Fibroblast of peridontal ligament (primary cell): ENCODE measurements at regions not wholly inside any gene's neighbourhood (a gene's known extent, or its start where the extent isn't known, plus 50 kb on each side); places are given as distances from the start of the nearest gene placed in this dataset.
"Not testable (repeated sequence)": the region's sequence is repeated elsewhere in the genome, so short reads cannot be mapped to it uniquely, and the experiment has no call there.

Experiments used
- DNase-seq: peaks from one replicate; pipeline ENCODE4 v3.0.0-alpha.2; 2010; ENCODE audit errors: extremely low read depth

GRCh38 chr6:19245656-19246055 lies 591.5 kb upstream of the ID4 start:
- no peak for DNase-seq

- not testable (repeated sequence) for DNase-seq
Measured at GRCh38 chr6:19247181-19247580, 590.0 kb upstream of the ID4 start.

GRCh38 chr6:19256123-19256522 lies 581.0 kb upstream of the ID4 start:
- DNase-seq, result not testable (repeated sequence)

GRCh38 chr6:19261642-19262041 lies 575.5 kb upstream of the ID4 start:
- no peak for DNase-seq

- DNase-seq, result no peak
Measured at GRCh38 chr6:19268117-19268516, 569.1 kb upstream of the ID4 start.

- no peak for DNase-seq
Measured at GRCh38 chr6:19268718-19269117, 568.5 kb upstream of the ID4 start.

- DNase-seq, result no peak
Measured at GRCh38 chr6:19269341-19269898, 567.8 kb upstream of the ID4 start.

GRCh38 chr6:19270616-19271015 lies 566.6 kb upstream of the ID4 start:
- no peak for DNase-seq

- no peak for DNase-seq
Measured at GRCh38 chr6:19279273-19279684, 557.9 kb upstream of the ID4 start.

GRCh38 chr6:19287928-19288327 lies 549.2 kb upstream of the ID4 start:
- no peak for DNase-seq

GRCh38 chr6:19289457-19289856 lies 547.7 kb upstream of the ID4 start:
- no peak for DNase-seq

GRCh38 chr6:19297880-19298279 lies 539.3 kb upstream of the ID4 start:
- no peak for DNase-seq

GRCh38 chr6:19298421-19298820 lies 538.7 kb upstream of the ID4 start:
- no peak for DNase-seq

GRCh38 chr6:19299129-19299528 lies 538.0 kb upstream of the ID4 start:
- DNase-seq, result no peak

- peak; percentile 65 for DNase-seq
Measured at GRCh38 chr6:19301980-19302379, 535.2 kb upstream of the ID4 start.

GRCh38 chr6:19303383-19303782 lies 533.8 kb upstream of the ID4 start:
- DNase-seq, result no peak

- DNase-seq, result no peak
Measured at GRCh38 chr6:19309661-19310060, 527.5 kb upstream of the ID4 start.

GRCh38 chr6:19311786-19312185 lies 525.4 kb upstream of the ID4 start:
- no peak for DNase-seq

- DNase-seq, result no peak
Measured at GRCh38 chr6:19312241-19312978, 524.8 kb upstream of the ID4 start.

GRCh38 chr6:19317431-19317986 lies 519.7 kb upstream of the ID4 start:
- DNase-seq, result no peak

- DNase-seq, result no peak
Measured at GRCh38 chr6:19319005-19319404, 518.2 kb upstream of the ID4 start.

GRCh38 chr6:19320111-19320581 lies 517.0 kb upstream of the ID4 start:
- DNase-seq, result no peak
